GM21367 (cell line): ENCODE measurements at regions not wholly inside any gene's neighbourhood (a gene's known extent, or its start where the extent isn't known, plus 50 kb on each side); places are given as distances from the start of the nearest gene placed in this dataset.

ENCODE experiments used
- ATAC-seq: cut with Tn5 transposase; IDR thresholded peaks from one replicate; pipeline ENCODE4 v1.9.1; 2021; ENCODE audit not compliant: unreplicated experiment

DNA sequence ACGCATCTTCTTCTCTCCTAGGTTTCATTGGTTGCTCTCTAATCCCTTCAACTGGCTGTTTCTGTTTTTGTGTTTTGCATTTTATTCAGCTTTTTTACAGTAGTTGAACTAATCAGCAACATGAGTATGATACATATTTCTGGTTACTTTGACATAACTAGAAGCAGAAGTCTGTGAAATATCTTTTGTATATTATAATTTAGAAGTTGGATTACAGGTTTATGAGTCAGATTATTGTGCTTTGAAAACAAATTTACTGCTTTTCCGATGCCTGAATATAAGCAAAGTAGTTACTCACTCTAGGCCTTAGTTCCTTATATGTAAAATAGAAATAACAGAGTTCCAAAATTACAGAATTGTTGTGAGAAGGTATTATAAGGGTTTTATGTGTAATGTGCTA lies 96.2 kb upstream of the MEOX2 start:
- ATAC-seq = no peak

DNA sequence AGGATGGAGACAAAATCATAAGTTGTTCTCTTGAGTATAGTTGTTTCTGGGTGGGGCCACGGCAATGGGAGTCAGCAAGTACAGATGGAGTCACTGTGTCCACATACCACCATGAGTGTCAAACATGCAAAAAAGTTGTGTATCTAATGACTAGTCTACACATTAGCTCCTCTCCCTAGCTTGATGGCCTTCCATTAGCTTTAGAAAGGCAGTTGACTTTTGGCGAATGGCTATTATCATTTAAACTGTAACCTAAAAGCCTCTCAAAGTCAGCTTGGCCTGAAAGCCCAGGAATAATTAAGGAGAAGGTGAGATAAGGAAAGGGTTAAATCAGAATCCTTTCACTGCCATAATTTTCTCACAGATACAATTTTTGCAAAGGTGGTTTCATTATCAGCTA lies 95.5 kb upstream of the MEOX2 start:
- no peak for ATAC-seq

DNA sequence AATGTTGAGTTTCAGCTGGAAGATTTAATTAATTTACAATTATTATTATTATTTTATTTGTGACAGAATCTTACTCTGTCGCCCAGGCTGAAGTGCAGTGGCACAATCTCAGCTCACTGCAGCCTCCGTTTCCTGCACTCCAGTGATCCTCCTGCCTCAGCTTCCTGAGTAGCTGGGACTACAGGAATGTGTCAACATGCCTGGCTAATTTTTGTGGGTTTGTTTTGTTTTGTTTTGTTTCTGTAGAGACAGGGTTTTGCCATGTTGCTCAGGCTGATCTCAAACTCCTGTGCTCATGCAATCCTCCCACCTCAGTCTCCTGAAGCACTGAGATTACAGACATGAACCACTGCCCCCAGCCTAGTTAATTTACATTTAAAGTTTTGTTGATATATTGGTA lies 93.8 kb upstream of the MEOX2 start:
- no peak for ATAC-seq

DNA sequence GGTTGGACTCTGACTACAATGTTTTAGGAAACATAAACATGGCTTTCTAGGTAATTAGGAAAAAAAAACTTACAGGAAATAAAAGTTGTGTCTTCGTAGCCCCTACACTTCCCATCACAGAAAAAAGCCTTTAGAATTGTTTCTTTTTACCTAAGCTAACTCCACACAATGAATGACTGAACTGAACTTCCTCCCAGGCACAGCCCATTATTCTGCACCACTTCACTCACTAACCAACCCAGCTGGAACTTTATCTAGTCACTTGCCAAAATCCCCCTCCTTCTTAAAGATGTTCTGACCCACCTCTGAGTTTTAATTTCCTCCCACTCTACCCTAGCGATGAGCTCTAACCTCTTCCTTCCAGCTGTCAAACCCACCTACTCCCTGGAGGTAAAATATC lies 91.7 kb upstream of the MEOX2 start:
- no peak for ATAC-seq

DNA sequence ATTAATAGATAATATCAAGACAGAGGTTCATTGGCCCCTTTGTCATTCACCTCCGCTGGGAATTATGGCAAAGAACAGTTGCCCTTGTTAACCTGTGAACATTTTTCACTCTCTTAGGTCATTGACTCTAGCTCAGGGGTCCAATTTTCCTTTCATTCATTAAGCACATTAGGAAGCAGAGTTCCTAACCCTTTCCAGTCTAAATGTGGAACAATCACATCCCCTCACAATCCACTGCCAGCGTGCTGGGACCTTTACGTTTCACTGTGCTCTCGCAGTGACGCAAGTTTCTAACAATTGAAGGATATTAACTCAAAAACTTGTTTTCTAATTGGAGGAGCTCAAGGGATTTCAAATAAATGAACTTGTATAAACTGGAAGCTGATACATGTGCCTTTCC lies 79.3 kb upstream of the MEOX2 start:
- ATAC-seq = no peak

DNA sequence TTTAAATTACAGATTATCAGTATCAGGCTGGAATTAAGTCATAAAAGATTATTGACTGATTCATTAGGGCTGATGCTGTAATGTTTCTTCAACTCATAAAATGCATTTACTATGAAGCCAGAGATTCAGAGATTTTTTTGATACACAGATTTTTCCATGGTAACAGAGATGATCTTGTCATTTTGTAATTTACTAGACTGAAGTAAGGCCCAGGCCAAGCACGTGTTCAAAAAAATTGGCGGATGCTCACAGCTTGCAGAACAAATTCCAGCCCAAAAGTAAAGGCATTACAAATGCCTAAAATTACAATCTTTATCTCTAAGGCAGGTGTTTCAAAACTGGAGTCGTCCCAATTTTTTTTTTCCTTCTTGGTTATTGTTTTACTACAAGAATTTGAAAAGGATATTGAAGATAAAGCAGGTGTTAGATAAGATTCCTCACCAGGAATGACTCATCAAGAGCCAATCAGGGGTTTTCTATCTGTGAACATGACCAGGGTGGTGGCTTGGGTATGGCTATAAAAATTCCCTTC lies 78.4 kb upstream of the MEOX2 start:
- ATAC-seq = no peak

DNA sequence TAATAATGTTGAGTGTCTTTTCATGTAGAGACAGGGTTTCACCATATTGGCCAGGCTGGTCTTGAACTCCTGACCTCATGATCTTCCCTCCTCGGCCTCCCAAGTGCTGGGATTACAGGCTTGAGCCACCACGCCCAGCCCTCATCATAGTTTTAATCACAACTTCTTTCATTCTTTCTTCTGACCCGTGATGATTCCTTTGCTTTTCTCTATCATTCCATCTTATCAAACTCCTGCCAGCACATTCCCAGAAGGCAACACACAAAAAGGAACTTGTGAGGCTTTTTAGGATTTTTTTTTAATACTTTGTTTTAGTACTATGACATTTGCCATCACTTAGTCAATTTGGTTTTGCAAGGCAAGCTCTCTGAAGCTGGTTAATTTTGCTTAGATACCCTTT lies 77.5 kb upstream of the MEOX2 start:
- ATAC-seq = no peak

DNA sequence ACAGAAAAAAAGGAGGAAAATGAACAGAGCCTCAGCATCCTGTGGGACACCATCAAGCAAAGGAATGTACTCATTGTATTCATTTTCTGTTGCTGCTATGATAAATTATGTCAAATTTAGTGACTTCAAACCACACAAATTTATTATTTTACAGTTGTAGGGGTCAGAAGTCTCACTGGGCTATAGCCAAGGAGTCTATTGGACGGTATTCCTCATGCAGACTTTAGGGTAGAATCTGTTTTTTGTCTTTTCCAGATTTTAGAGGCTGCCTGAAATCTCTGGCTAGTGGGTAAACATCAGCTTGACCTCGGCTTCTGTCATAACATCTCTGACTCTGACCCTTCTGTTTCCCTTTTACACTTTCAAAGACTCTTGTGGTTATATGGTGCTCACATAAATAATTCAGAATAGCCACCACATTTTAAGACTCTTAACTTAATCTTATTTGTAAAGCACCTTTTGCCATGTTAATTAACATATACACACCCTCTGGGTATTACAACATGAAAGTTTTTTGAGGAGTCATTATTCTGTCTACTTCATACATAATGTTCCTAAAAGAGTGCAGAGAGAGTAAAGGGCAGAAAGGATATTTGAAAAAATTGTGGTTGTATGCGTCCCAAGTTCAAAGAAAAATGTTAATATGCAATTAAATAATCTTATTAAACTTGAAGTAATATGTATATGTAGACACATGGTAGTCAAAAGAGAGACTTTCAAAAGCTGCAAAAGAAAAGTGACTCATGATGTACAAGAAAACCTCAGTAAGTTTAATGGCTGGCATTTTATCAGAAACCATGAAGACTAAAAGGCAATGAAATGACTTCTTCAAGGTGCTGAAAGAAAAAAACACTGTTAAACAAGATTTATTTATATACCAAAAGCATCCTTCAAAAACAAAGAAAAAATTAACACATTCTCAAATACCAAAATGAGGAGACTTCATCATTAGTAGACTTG lies 70.8 kb upstream of the MEOX2 start:
- ATAC-seq = no peak

DNA sequence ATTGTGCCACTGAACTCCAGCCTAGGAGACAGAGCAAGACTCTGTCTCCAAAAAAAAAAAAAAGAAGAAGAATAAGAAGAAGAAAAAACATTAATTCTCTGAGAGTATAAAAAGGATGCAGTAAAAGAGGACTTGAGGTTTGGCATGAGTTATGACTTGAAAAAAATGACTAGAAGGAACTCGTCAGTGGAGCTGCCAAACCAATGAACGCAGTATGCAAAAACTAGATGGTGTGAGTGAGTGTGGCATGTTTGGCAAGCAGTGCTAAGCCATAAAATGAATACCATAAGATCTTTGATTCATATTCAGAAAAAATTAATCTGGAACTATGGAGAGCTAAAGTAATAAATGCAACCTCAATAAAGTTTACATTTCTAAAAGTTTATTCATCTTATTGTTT lies 68.6 kb upstream of the MEOX2 start:
- ATAC-seq = no peak

DNA sequence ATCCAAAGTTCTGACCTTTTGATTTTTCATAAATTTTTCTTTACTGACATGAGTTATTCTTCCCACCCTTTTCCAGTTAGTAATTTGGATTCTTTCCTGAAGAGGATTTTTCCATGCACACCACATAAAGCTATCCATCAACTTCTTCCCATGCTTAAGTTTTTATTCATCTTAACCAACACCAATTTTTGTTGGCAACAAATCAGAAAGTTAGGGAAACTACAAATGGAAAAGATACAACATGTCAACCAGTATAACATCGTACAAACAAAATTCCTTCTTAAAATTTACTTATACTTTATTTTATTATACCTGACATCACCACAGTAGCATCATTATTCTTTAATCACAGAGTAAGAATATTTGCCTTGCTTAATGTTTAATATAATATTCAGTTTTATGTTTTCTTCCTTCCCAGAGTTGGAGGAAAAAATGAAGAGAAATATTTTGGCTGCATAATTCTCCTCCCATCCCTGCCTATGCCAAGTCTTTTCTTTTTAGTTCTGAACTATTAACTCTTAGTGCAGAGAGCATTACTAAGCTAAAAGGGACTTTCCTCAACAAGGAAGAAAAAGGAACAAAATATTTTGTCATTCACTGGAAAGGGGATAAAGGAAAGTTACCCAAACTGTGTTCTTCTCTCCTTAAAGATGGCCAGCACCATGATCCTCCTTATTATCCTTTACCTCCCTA lies 67.5 kb upstream of the MEOX2 start:
- ATAC-seq = no peak

DNA sequence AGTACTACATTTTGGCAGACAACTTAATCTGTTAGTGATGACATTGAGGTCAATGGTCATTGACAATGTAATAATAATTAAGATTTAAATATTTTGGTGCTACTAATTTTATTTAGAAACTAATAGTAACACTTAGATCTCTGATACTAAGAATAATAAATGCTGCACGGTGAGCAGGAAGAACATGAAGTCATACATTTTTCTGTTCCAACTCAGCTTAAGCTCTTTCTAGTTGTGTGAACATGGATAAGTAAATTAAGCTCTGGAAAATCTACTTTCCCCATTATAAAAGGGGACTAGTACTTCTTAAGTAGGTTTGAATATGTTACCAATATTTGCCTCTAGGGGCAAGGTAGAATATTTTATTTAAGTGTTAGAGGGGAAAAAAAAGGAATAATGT lies 65.9 kb upstream of the MEOX2 start:
- ATAC-seq = no peak

DNA sequence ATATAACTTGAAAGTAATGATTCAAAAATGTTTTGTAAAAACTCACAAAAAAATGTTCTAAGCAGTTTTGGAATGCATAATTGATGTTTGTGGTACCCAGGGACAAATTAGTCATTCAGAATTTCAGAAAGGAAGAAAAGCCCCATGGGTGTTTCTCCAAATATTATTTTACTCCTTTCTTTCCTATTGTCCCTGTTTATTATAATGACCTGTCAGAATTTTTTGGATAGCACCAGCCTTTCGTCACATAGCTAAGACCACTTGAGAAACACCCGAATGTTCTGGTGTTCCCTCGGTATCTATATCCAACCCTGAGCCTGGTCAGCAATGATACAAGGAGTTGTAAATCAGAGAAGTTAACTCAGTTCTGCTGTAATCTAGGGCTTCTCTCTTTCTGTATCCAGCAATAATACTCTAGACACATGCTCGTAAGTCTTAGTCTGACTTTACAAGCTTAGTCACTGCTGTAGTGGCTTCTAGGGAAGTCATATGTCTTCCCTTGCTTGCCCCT lies 64.8 kb upstream of the MEOX2 start:
- no peak for ATAC-seq

DNA sequence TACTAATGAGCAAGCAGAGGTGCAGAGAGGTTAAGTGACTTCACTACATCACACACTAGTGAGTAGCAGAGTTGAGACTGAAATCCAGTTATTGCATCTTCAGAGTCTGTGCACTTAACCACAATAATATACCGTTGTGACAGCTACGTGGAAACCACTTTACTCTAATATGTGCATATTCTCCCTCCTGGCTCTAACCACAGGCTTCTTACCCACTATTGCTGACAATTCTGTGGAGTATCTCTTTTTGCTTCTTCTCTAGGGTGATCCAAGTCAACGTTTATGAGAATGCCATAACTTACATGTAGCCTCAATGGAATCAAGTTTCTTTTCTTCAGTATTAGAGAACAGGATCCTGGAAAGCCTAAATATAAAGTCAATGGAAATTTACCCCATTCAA lies 64.2 kb upstream of the MEOX2 start:
- no peak for ATAC-seq

DNA sequence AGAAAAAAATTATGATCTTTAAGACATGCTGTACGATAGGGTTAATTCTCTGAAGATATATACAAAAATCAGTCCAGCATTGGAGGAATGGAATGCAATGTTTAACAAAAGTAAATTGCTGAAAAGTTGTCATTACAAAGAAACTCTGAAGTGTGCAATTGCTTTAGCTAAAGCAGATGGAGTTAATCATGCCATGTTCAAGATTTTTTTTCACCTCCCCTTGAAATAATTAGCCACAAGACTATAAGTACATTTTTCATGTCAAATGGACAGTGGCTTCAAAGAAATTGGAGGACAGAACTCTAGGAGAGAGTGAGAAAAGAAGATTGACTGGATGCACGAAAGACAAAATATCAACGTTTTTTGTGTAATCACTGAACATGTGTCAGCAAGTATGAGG lies 63.1 kb upstream of the MEOX2 start:
- ATAC-seq = no peak

DNA sequence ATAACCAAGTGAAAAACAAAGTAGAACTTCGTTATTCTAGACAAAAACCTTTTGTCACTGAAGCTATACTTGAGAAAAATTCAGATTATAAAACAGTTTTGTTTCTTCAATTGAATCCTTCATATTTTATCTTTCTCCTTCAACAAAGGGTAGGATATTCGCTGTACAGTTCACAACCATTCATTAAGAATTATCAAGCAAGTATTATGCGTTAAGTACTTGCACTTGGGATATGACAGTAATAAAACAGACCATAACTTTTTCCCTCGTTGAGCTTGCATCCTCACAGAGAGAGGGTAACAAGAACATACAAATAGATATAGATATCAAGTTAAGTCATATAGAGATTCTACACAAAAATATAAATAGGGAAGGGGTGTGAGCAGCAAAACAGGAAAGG lies 61.2 kb upstream of the MEOX2 start:
- no peak for ATAC-seq

DNA sequence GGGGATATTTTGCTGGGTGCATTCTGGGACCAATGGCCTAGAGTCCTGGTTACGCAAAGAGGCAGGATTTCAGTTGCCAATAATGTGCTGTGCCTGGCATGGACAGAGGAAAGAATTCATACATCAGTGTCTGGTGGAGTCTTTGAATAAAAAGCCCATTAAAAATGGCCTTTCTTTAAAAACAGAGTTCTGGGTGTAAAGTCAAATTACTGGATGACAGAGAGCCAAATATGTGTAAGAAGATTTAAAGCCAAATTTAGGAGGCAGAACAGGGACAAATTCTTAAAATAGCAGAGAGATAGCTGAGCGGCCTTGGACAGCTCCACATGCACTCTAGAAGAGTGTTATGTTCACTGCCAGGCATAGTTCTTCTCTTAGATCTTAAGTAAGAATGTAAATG lies 60.8 kb upstream of the MEOX2 start:
- no peak for ATAC-seq

DNA sequence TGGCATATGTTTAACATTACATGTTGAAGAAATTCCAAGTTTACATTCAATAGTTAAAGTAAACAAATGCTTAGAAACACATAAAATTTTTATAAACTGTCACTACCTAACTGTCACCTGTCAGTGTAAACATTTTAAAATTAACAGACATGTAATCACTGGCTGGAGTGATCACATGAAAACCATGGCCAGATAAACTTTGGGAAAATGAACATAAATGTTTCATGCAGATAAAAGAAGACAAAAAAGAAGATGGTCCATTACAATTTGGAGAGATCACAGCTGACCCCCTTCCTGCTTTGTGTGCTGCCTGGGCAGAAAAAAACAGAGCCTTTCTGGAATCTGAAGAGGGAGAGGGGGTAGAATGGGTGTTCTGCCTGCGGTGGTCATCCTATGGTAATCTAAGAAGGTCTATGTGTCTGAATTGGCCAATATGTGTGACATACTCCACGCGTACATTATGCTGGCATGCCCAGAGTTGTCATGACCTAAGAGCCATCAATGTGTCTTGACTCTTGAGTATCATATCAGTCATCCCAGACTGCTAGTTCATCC lies 57.5 kb upstream of the MEOX2 start:
- no peak for ATAC-seq

DNA sequence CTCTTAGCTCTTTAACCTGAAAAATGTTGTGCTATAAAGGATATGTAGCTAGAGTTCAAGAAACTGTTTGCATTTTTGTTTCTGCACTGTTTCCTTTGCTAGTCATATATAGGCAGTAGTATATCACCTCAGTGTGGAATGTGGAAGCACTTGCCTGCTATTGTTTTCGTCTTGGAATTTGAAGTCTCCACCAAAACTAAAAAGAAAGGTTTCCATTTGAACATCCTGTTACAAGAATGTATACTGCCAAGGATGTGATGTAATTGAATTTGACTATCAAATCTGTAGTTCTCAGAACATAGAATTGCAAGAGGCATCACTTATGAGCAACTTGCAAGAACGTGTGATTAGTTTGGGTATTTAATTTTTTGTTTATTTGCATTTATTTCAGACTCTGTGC lies 51.1 kb upstream of the MEOX2 start:
- ATAC-seq = no peak
